ENCODE measurements at regions not wholly inside any gene's neighbourhood (a gene's known extent, or its start where the extent isn't known, plus 50 kb on each side); places are given as distances from the start of the nearest gene placed in this dataset.

- Mint-ChIP-seq H3K36me3 (ENCODE audit: low read depth) (peaks cover 13% of the 10 kb centered on the region), H3K4me1 (no peaks in the 10 kb centered on the region), H3K4me3 (no peak overlapping the region), H3K27ac (no peak overlapping the region), H3K27me3 (ENCODE audit: insufficient read depth, low read depth, poor library complexity) (no peaks in the 10 kb centered on the region), H3K9me3 (peaks cover 15% of the 10 kb centered on the region)
- Histone ChIP-seq H3K9me2 (ENCODE audit: insufficient read depth) (0 out of 2 replicates have a peak, but pooled peaks cover 2% of the 10 kb centered on the region), H3K27ac (ENCODE audit: low read depth) (no peak overlapping the region), H3K4me2 (no peak overlapping the region), H3K27me3 (ENCODE audit: insufficient read depth) (no peaks in the 10 kb centered on the region), H3F3A (replicated peaks; ENCODE audit: low read depth) (no peaks in the 10 kb centered on the region), H3K79me2 (replicated peaks; ENCODE audit: insufficient read depth) (no peaks in the 10 kb centered on the region), H3K36me3 (ENCODE audit: insufficient read depth) (no peaks in the 10 kb centered on the region), H2AFZ (no peak overlapping the region), H3K4me3 (no peak overlapping the region), H4K20me1 (replicated peaks; ENCODE audit: insufficient read depth) (no peaks in the 10 kb centered on the region), H3K4me1 (ENCODE audit: insufficient read depth) (no peaks in the 10 kb centered on the region)
- ATAC-seq (no peak), DNase-seq (ENCODE audit: low spot score) (no peak)
- no peak for TF ChIP-seq ZNF462 (CRISPR knock-in tag; IDR thresholded peaks at IDR 0.05)
- TF ChIP-seq ZNF114 (CRISPR knock-in tag; IDR thresholded peaks at IDR 0.05): no peak
- TF ChIP-seq ETS1 (IDR thresholded peaks at IDR 0.05): no peak
- TF ChIP-seq CTCF (conservative IDR thresholded peaks at IDR 0.05; ENCODE audit: low read depth in 2 of 2): no peak
- no peak for TF ChIP-seq NANOG (IDR thresholded peaks at IDR 0.05; ENCODE audit: borderline replicate concordance)
- no peak for TF ChIP-seq EZH2 (IDR thresholded peaks at IDR 0.05; ENCODE audit: low read depth, unreplicated experiment)
- TF ChIP-seq JUNB (IDR thresholded peaks at IDR 0.05; ENCODE audit: unreplicated experiment): no peak
- no peak for TF ChIP-seq ZNF331 (CRISPR knock-in tag; IDR thresholded peaks at IDR 0.05; ENCODE audit: low read depth)
- TF ChIP-seq POLR2AphosphoS5 (IDR thresholded peaks at IDR 0.05; ENCODE audit: low read depth): no peak
- TF ChIP-seq EZH2phosphoT487 (IDR thresholded peaks at IDR 0.05; ENCODE audit: unreplicated experiment): no peak
- TF ChIP-seq STAT1 (IDR thresholded peaks at IDR 0.05; ENCODE audit: unreplicated experiment): no peak
- TF ChIP-seq CREB1 (CRISPR knock-in tag; IDR thresholded peaks at IDR 0.05; ENCODE audit: low read depth): no peak
- TF ChIP-seq REST (IDR thresholded peaks at IDR 0.05; ENCODE audit: unreplicated experiment): no peak
Measured at GRCh38 chr18:75714766-75715165, 287.3 kb upstream of the SMIM21 start.

Data from GM23338 (cell line).